Vagina (tissue), 2 donors: ENCODE measurements at regions not wholly inside any gene's neighbourhood (a gene's known extent, or its start where the extent isn't known, plus 50 kb on each side); places are given as distances from the start of the nearest gene placed in this dataset.

Experiments
- CTCF ChIP-seq, 3 experiments: fragments of 450-650 bp in 2 of 3; fragments of 200-600 bp in 1 of 3; sonication (generic) in 1 of 3; IDR thresholded peaks; one replicate each; pipeline ENCODE4 v1.5.1; 2017 to 2019; ENCODE audit warnings: antibody characterized with exemption in 3 of 3, mild to moderate bottlenecking in 2 of 3, moderate library complexity in 2 of 3
- POLR2AphosphoS5 ChIP-seq, 2 donors: sonication (generic); formaldehyde crosslinking; IDR thresholded peaks; one replicate each; pipeline ENCODE4 v1.9.0; 2017; ENCODE audit warnings: antibody characterized with exemption in 2 of 2, mild to moderate bottlenecking in 2 of 2, low read depth in 1 of 2; ENCODE audit not compliant: insufficient read depth in 1 of 2

GRCh38 chr12:76670776-76671175, 93.1 kb upstream of the ZDHHC17 start:
- no peak for TF ChIP-seq CTCF (IDR thresholded peaks at IDR 0.05)
- no peak for TF ChIP-seq POLR2AphosphoS5 (IDR thresholded peaks at IDR 0.05; ENCODE audit: insufficient read depth in 1 of 2, low read depth in 1 of 2)
